Transverse colon (tissue), 4 donors: ENCODE measurements at regions not wholly inside any gene's neighbourhood (a gene's known extent, or its start where the extent isn't known, plus 50 kb on each side); places are given as distances from the start of the nearest gene placed in this dataset.

Source experiments
- EP300 ChIP-seq: sonication (generic); formaldehyde crosslinking; IDR thresholded peaks from one replicate; pipeline ENCODE4 v1.6.1; 2017; ENCODE audit warnings: antibody characterized with exemption, low read depth
- POLR2A ChIP-seq: fragments of 450-650 bp; IDR thresholded peaks from one replicate; pipeline ENCODE4 v1.6.1; 2016; ENCODE audit warnings: antibody characterized with exemption, mild to moderate bottlenecking, moderate library complexity
- POLR2AphosphoS5 ChIP-seq, 3 donors: sonication (generic); formaldehyde crosslinking; IDR thresholded peaks; one replicate each; pipeline ENCODE4 v1.6.1; 2016; ENCODE audit warnings: antibody characterized with exemption in 3 of 3
- TF ChIP-seq, protein P1 (sequence below), 5 experiments: fragments of 200-600 bp in 3 of 5; fragments of 450-650 bp in 2 of 5; sonication (generic) in 3 of 5; IDR thresholded peaks; 1 replicate in 2 of 5; 2 replicates in 3 of 5; pipeline ENCODE4 v1.5.1; 2016 to 2017; ENCODE audit warnings: antibody characterized with exemption in 5 of 5, inconsistent platforms in 3 of 5, mild to moderate bottlenecking in 2 of 5, moderate library complexity in 1 of 5

DNA sequence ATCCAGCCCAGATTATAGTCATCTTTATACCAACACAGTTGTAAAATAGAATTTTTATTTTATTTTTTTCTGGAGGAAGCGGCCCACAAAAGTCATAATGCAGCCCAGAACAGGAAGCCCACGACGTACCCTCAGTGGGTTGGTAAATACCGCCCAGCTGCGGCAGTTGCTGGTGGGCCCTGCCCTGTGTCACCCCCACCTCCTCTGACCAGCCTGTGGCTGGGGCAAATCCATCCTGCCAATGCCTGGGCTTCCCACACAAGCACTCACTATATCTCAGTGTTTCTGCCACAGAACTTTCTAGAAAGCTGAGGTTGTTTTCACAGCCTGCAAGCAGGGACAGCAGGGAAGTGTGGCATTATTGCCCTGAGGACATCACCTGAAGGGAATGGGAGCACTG, 171.4 kb upstream of the GSC start:
- TF ChIP-seq, protein P1, sequence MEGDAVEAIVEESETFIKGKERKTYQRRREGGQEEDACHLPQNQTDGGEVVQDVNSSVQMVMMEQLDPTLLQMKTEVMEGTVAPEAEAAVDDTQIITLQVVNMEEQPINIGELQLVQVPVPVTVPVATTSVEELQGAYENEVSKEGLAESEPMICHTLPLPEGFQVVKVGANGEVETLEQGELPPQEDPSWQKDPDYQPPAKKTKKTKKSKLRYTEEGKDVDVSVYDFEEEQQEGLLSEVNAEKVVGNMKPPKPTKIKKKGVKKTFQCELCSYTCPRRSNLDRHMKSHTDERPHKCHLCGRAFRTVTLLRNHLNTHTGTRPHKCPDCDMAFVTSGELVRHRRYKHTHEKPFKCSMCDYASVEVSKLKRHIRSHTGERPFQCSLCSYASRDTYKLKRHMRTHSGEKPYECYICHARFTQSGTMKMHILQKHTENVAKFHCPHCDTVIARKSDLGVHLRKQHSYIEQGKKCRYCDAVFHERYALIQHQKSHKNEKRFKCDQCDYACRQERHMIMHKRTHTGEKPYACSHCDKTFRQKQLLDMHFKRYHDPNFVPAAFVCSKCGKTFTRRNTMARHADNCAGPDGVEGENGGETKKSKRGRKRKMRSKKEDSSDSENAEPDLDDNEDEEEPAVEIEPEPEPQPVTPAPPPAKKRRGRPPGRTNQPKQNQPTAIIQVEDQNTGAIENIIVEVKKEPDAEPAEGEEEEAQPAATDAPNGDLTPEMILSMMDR (IDR thresholded peaks at IDR 0.05): no peak
- TF ChIP-seq POLR2A (no peak), POLR2AphosphoS5 (IDR thresholded peaks at IDR 0.05) (no peak), EP300 (no peak)
